NB4 (cell line): ENCODE measurements at regions not wholly inside any gene's neighbourhood (a gene's known extent, or its start where the extent isn't known, plus 50 kb on each side); places are given as distances from the start of the nearest gene placed in this dataset.

Experiments
- MYC ChIP-seq: IDR thresholded peaks from 2 replicates; pipeline ENCODE4 v1.6.1; 2011; ENCODE audit warnings: low read depth, low read length
- POLR2A ChIP-seq: IDR thresholded peaks from 2 replicates; pipeline ENCODE4 v1.6.1; 2011; ENCODE audit warnings: mild to moderate bottlenecking; ENCODE audit not compliant: insufficient read length; ENCODE audit errors: extremely low read depth
- TF ChIP-seq, protein P1 (sequence below): IDR thresholded peaks from one replicate; pipeline ENCODE4 v1.5.1; 2012; ENCODE audit warnings: low read depth, low read length
- TF ChIP-seq, protein P2 (sequence below): IDR thresholded peaks from 2 replicates; pipeline ENCODE4 v1.6.1; 2011; ENCODE audit warnings: low read depth, low read length

DNA sequence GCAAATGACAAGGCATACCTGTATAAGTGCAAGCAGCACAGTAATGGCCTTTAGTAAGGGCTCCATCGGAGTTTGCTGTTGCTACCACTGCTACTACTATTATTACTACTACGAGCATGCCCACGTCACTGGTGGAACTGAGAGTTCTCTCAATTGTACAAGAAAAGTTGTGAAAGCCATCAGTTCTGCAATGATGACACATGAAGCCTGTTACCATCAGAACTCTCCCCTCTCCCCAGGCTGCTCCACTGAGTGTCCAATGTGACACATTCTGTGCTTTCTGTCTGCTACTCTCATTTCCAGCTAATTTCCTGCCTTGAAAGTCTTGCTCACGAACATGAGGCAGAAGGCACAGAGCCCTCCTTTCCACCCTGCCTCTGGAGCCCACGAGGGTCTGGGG lies 263.2 kb upstream of the MGMT start:
- TF ChIP-seq, protein P1, sequence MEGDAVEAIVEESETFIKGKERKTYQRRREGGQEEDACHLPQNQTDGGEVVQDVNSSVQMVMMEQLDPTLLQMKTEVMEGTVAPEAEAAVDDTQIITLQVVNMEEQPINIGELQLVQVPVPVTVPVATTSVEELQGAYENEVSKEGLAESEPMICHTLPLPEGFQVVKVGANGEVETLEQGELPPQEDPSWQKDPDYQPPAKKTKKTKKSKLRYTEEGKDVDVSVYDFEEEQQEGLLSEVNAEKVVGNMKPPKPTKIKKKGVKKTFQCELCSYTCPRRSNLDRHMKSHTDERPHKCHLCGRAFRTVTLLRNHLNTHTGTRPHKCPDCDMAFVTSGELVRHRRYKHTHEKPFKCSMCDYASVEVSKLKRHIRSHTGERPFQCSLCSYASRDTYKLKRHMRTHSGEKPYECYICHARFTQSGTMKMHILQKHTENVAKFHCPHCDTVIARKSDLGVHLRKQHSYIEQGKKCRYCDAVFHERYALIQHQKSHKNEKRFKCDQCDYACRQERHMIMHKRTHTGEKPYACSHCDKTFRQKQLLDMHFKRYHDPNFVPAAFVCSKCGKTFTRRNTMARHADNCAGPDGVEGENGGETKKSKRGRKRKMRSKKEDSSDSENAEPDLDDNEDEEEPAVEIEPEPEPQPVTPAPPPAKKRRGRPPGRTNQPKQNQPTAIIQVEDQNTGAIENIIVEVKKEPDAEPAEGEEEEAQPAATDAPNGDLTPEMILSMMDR = no peak
- TF ChIP-seq POLR2A = no peak
- TF ChIP-seq MYC = no peak
- TF ChIP-seq, protein P2, sequence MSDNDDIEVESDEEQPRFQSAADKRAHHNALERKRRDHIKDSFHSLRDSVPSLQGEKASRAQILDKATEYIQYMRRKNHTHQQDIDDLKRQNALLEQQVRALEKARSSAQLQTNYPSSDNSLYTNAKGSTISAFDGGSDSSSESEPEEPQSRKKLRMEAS = no peak
